Right lobe of liver (tissue), 6 donors: ENCODE measurements at regions not wholly inside any gene's neighbourhood (a gene's known extent, or its start where the extent isn't known, plus 50 kb on each side); places are given as distances from the start of the nearest gene placed in this dataset.

Experiments used
- ATAC-seq, 4 donors: fragments of 200-7000 bp; cut with Tn5 transposase; one replicate each; pipeline ENCODE4 v1.9.1; 2020; ENCODE audit warnings: mild to moderate bottlenecking in 4 of 4, moderate library complexity in 4 of 4
- DNase-seq, 3 donors: peaks; one replicate each; pipeline ENCODE4 v3.0.0-alpha.2; 2020
- H3K27ac ChIP-seq, 3 donors: fragments of 200-600 bp; one replicate each; pipeline ENCODE4 v1.8.0; 2022
- H3K27me3 ChIP-seq, 2 donors: fragments of 200-600 bp; one replicate each; pipeline ENCODE4 v1.8.0; 2022
- H3K36me3 ChIP-seq, 4 donors: fragments of 200-600 bp; sonication (generic) in 1 of 4; one replicate each; pipeline versions ENCODE4 v1.5.1 to v1.8.0; 2017 to 2022; ENCODE audit warnings: control low read depth in 1 of 4
- H3K4me1 ChIP-seq, 4 donors: fragments of 200-600 bp; sonication (generic) in 1 of 4; one replicate each; pipeline versions ENCODE4 v1.5.1 to v1.8.0; 2017 to 2022; ENCODE audit warnings: control low read depth in 1 of 4
- H3K4me3 ChIP-seq, 3 donors: fragments of 200-600 bp; one replicate each; pipeline ENCODE4 v1.8.0; 2022
- H3K9me3 ChIP-seq, 4 donors: fragments of 200-600 bp; sonication (generic) in 1 of 4; one replicate each; pipeline versions ENCODE4 v1.5.1 to v1.8.0; 2017 to 2022; ENCODE audit warnings: control low read depth in 1 of 4
- POLR2A ChIP-seq: fragments of 450-650 bp; IDR thresholded peaks from one replicate; pipeline ENCODE4 v1.6.1; 2017; ENCODE audit warnings: antibody characterized with exemption, mild to moderate bottlenecking
- WGBS: methylation state at CpG from one replicate; pipeline ENCODE4 v1.1.6; 2018; ENCODE audit warnings: low coverage, low lambda C conversion rate; ENCODE audit not compliant: insufficient coverage; ENCODE audit errors: missing lambda C conversion rate; 5-methylcytosine and 5-hydroxymethylcytosine counted together
- intact Hi-C, 2 donors: fragments of 100-400 bp; cut with DNase I; formaldehyde crosslinking; loops; one replicate each; pipeline versions ENCODE4 v1.11.2 to v1.14.1; 2022
- TF ChIP-seq, protein P1 (sequence below), 4 donors: fragments of 200-600 bp in 3 of 4; fragments of 450-650 bp in 1 of 4; IDR thresholded peaks; one replicate each; pipeline versions ENCODE4 v1.5.1 to v1.8.0; 2016 to 2022; ENCODE audit warnings: antibody characterized with exemption in 4 of 4, mild to moderate bottlenecking in 2 of 4
- donor health status: DM: no; HTN: yes; CAD: no.
- donor health status: DM: no; HTN: no; CAD: no.
- donor health status: DM: no; HTN: no; CAD: no.
- donor health status: DM: no; HTN: yes; CAD: no.
- donor health status: DM: no; HTN: yes; CAD: no.

GRCh38 chr10:33100781-33101391, 142.9 kb upstream of the ITGB1 start:
- Histone ChIP-seq H3K27me3 (no peaks in the 10 kb centered on the region), H3K4me1 (no peaks in the 10 kb centered on the region), H3K27ac (no peak overlapping the region), H3K36me3 (no peaks in the 10 kb centered on the region), H3K9me3 (no peaks in the 10 kb centered on the region), H3K4me3 (no peak overlapping the region)
- TF ChIP-seq POLR2A, result no peak
- TF ChIP-seq, protein P1, sequence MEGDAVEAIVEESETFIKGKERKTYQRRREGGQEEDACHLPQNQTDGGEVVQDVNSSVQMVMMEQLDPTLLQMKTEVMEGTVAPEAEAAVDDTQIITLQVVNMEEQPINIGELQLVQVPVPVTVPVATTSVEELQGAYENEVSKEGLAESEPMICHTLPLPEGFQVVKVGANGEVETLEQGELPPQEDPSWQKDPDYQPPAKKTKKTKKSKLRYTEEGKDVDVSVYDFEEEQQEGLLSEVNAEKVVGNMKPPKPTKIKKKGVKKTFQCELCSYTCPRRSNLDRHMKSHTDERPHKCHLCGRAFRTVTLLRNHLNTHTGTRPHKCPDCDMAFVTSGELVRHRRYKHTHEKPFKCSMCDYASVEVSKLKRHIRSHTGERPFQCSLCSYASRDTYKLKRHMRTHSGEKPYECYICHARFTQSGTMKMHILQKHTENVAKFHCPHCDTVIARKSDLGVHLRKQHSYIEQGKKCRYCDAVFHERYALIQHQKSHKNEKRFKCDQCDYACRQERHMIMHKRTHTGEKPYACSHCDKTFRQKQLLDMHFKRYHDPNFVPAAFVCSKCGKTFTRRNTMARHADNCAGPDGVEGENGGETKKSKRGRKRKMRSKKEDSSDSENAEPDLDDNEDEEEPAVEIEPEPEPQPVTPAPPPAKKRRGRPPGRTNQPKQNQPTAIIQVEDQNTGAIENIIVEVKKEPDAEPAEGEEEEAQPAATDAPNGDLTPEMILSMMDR (IDR thresholded peaks at IDR 0.05), result no peak
- no peak for DNase-seq
- WGBS, result 75% methylated on average over 1 of the region's 1 CpG
- intact Hi-C loops, result no loop called here
- no peak for ATAC-seq

GRCh38 chr10:33099748-33100147, 141.7 kb upstream of the ITGB1 start:
- H3K4me1 ChIP-seq, result no peaks in the 10 kb centered on the region
- no peak overlapping the region for H3K27ac ChIP-seq
- H3K27me3 ChIP-seq, result no peaks in the 10 kb centered on the region
- no peak for TF ChIP-seq POLR2A
- TF ChIP-seq, protein P1 (IDR thresholded peaks at IDR 0.05), result no peak
- no peak overlapping the region for H3K4me3 ChIP-seq
- DNase-seq (no peak), ATAC-seq (no peak)
- H3K36me3 ChIP-seq, result no peaks in the 10 kb centered on the region
- H3K9me3 ChIP-seq, result no peaks in the 10 kb centered on the region
- 60% methylated on average over 1 of the region's 1 CpG for WGBS
- intact Hi-C loops, result no loop called here

GRCh38 chr10:33098951-33099663, 141.1 kb upstream of the ITGB1 start:
- no peak overlapping the region for H3K4me3 ChIP-seq
- DNase-seq (no peak), ATAC-seq (no peak)
- WGBS, result 61% methylated on average over 4 of the region's 4 CpGs
- no peaks in the 10 kb centered on the region for H3K36me3 ChIP-seq
- H3K4me1 ChIP-seq, result no peaks in the 10 kb centered on the region
- no peak overlapping the region for H3K27ac ChIP-seq
- no peaks in the 10 kb centered on the region for H3K27me3 ChIP-seq
- intact Hi-C loops, result no loop called here
- no peak for TF ChIP-seq POLR2A
- TF ChIP-seq, protein P1 (IDR thresholded peaks at IDR 0.05), result no peak
- no peaks in the 10 kb centered on the region for H3K9me3 ChIP-seq

DNA sequence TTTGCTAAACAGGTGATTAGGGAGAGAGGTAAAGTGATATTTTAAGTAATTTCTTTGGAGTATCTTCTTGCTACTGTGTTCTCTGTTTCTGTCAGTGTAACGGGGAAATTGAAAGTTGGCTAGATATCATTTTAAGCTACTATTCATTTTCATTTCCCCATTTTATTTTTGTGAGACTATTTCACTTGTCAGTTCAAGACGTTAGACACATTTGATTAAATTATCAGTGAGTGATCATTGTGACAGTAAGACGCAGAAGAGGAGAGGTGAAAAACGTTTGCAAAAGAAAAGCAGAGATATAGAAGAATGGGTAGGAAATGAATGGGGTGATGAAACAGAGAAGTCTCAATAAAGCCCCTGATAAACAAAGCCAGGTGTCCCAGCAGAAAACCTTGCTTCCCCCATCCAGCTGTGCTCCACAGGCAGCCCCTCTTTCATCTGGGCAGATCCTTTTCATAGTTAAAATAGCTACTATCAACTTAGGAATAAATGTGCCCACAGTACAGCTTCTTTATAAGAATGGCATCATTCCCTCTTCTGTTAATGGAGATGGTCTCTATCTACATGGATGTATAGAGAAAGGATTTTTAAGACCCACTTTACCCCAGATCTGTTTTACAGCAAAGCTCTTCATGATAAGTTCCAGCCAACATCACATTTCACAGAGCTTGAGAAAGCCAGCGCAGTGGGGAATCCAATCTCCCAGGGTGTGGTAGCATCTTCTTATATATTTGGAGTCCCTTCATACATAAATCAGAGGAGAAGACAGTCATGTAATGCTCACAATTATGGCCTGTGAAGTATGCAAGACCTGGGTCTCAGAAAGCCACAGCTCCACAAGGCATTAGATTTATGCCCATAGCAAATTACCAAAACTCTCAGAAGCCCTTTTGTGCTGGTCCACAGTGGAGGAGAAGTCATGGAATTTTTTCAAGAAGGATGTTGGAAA, 138.1 kb upstream of the ITGB1 start:
- Histone ChIP-seq H3K27ac (no peak overlapping the region), H3K36me3 (no peaks in the 10 kb centered on the region), H3K9me3 (no peaks in the 10 kb centered on the region), H3K4me3 (no peak overlapping the region), H3K27me3 (no peaks in the 10 kb centered on the region), H3K4me1 (no peaks in the 10 kb centered on the region)
- intact Hi-C loops, result no loop called here
- 37% methylated on average over 4 of the region's 5 CpGs for WGBS
- TF ChIP-seq, protein P1 (IDR thresholded peaks at IDR 0.05), result no peak
- TF ChIP-seq POLR2A, result no peak
- DNase-seq (no peak), ATAC-seq (no peak)
